ENCODE measurements at regions not wholly inside any gene's neighbourhood (a gene's known extent, or its start where the extent isn't known, plus 50 kb on each side); places are given as distances from the start of the nearest gene placed in this dataset.

GRCh38 chr4:72846280-72847111 lies 223.0 kb downstream of the COX18 start (continued):
- TF ChIP-seq TAL1 (IDR thresholded peaks at IDR 0.05) (peak; percentile 45; the same call in 1 of the 2 replicates), PBX2 (CRISPR knock-in tag; IDR thresholded peaks at IDR 0.05; ENCODE audit: low read depth) (no peak), PBX2 (tag; conservative IDR thresholded peaks at IDR 0.05; ENCODE audit: low read depth) (0 out of 2 replicates have a peak, but pooled peaks have one; percentile 27), ZNF395 (CRISPR knock-in tag; IDR thresholded peaks at IDR 0.05) (no peak), EP300 (IDR thresholded peaks at IDR 0.05; ENCODE audit: low read length) (peak; percentile 51; the same call in 1 of the 2 replicates), ZNF507 (tag; conservative IDR thresholded peaks at IDR 0.05) (no peak), KHSRP (IDR thresholded peaks at IDR 0.05) (no peak), MXD1 (CRISPR knock-in tag; IDR thresholded peaks at IDR 0.05; ENCODE audit: borderline replicate concordance, poor library complexity, severe bottlenecking) (no peak), NCOR1 (IDR thresholded peaks at IDR 0.05) (peak; percentile 46; the same call in 1 of the 2 replicates), CREB1 (IDR thresholded peaks at IDR 0.05) (0 out of 2 replicates have a peak, but pooled peaks have one; percentile 14), CREB1 (CRISPR knock-in tag; IDR thresholded peaks at IDR 0.05) (no peak), RCOR1 (IDR thresholded peaks at IDR 0.05; ENCODE audit: borderline replicate concordance in 1 of 2, low read depth in 2 of 2, low read length in 2 of 2) (peak in 1 of 2 experiments; percentile 77; a peak in 2 of 4 replicates), MYC (IDR thresholded peaks at IDR 0.05; ENCODE audit: low read depth, low read length) (0 out of 2 replicates have a peak, but pooled peaks have one; percentile 15), MYC (CRISPR knock-in tag; IDR thresholded peaks at IDR 0.05; ENCODE audit: borderline replicate concordance, low read depth) (no peak), SPI1 (IDR thresholded peaks at IDR 0.05; ENCODE audit: borderline replicate concordance, low read depth, low read length) (0 out of 2 replicates have a peak, but pooled peaks have one; percentile 17), CBFA2T2 (conservative IDR thresholded peaks at IDR 0.05) (peak; percentile 45), PPARD (CRISPR knock-in tag; IDR thresholded peaks at IDR 0.05) (no peak)
- TF ChIP-seq, protein P1, sequence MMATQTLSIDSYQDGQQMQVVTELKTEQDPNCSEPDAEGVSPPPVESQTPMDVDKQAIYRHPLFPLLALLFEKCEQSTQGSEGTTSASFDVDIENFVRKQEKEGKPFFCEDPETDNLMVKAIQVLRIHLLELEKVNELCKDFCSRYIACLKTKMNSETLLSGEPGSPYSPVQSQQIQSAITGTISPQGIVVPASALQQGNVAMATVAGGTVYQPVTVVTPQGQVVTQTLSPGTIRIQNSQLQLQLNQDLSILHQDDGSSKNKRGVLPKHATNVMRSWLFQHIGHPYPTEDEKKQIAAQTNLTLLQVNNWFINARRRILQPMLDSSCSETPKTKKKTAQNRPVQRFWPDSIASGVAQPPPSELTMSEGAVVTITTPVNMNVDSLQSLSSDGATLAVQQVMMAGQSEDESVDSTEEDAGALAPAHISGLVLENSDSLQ (IDR thresholded peaks at IDR 0.05), result peak; percentile 73
- TF ChIP-seq, protein P2, sequence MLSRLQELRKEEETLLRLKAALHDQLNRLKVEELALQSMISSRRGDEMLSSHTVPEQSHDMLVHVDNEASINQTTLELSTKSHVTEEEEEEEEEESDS (CRISPR knock-in tag; IDR thresholded peaks at IDR 0.05), result no peak
- TF ChIP-seq, protein P3, sequence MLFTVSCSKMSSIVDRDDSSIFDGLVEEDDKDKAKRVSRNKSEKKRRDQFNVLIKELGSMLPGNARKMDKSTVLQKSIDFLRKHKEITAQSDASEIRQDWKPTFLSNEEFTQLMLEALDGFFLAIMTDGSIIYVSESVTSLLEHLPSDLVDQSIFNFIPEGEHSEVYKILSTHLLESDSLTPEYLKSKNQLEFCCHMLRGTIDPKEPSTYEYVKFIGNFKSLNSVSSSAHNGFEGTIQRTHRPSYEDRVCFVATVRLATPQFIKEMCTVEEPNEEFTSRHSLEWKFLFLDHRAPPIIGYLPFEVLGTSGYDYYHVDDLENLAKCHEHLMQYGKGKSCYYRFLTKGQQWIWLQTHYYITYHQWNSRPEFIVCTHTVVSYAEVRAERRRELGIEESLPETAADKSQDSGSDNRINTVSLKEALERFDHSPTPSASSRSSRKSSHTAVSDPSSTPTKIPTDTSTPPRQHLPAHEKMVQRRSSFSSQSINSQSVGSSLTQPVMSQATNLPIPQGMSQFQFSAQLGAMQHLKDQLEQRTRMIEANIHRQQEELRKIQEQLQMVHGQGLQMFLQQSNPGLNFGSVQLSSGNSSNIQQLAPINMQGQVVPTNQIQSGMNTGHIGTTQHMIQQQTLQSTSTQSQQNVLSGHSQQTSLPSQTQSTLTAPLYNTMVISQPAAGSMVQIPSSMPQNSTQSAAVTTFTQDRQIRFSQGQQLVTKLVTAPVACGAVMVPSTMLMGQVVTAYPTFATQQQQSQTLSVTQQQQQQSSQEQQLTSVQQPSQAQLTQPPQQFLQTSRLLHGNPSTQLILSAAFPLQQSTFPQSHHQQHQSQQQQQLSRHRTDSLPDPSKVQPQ (CRISPR knock-in tag; IDR thresholded peaks at IDR 0.05; ENCODE audit: borderline replicate concordance), result no peak
